Mesodermal cell (in vitro differentiated cells): ENCODE measurements at regions not wholly inside any gene's neighbourhood (a gene's known extent, or its start where the extent isn't known, plus 50 kb on each side); places are given as distances from the start of the nearest gene placed in this dataset.
"Not testable (repeated sequence)": the region's sequence is repeated elsewhere in the genome, so short reads cannot be mapped to it uniquely, and the experiment has no call there.

Experiments used
- H3K27ac ChIP-seq: 2 replicates; pipeline ENCODE4 v1.7.0; 2013; ENCODE audit warnings: mild to moderate bottlenecking, low read depth, low read length, moderate library complexity; ENCODE audit not compliant: severe bottlenecking
- H3K36me3 ChIP-seq: 2 replicates; pipeline ENCODE4 v1.7.1; 2013; ENCODE audit warnings: mild to moderate bottlenecking, low read length, moderate library complexity; ENCODE audit not compliant: control insufficient read depth, insufficient read depth
- H3K4me1 ChIP-seq: one replicate; pipeline ENCODE4 v1.7.1; 2013; ENCODE audit warnings: mild to moderate bottlenecking, low read length; ENCODE audit not compliant: insufficient read depth, control insufficient read depth, poor library complexity, severe bottlenecking
- H3K4me3 ChIP-seq: 2 replicates; pipeline ENCODE4 v1.7.0; 2013; ENCODE audit warnings: low read length, control low read depth, mild to moderate bottlenecking; ENCODE audit not compliant: insufficient read depth, poor library complexity, severe bottlenecking; ENCODE audit errors: extremely low read depth
- H3K9me3 ChIP-seq: 2 replicates; pipeline ENCODE4 v1.7.1; 2013; ENCODE audit warnings: mild to moderate bottlenecking, low read length, moderate library complexity; ENCODE audit not compliant: control insufficient read depth
- WGBS, 2 experiments: methylation state at CpG; one replicate each; pipeline ENCODE4 v1.1.5; 2013; ENCODE audit warnings: missing lambda C conversion rate in 2 of 2; ENCODE audit not compliant: insufficient coverage in 2 of 2; 5-methylcytosine and 5-hydroxymethylcytosine counted together

DNA sequence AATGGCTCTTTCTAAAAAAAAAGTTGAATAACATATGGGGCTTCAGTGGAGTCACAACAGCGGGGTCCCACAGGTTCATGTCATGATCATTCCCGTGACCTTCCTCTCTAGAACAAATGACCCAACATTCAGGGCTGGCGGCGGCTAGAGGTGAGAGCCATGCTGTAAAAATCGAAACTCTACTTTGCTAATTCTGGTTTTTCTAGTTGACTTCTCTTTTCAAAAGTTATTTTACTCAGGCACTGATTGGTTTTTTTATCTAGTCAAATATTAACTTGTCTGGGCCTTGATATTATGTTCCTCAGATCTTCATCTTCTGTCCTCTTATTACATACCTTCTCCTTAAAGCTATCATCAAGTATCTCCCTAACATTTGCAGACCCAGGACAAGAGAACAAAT is 402.9 kb upstream of the SOX5 start:
- H3K36me3 ChIP-seq = no peaks in the 10 kb centered on the region
- H3K9me3 ChIP-seq = no peaks in the 10 kb centered on the region
- WGBS, 2 experiments = 86 to 92% methylated on average over 4 to 5 of the region's 5 CpGs
- no peak overlapping the region for H3K27ac ChIP-seq
- no peak overlapping the region for H3K4me3 ChIP-seq
- no peaks in the 10 kb centered on the region for H3K4me1 ChIP-seq

DNA sequence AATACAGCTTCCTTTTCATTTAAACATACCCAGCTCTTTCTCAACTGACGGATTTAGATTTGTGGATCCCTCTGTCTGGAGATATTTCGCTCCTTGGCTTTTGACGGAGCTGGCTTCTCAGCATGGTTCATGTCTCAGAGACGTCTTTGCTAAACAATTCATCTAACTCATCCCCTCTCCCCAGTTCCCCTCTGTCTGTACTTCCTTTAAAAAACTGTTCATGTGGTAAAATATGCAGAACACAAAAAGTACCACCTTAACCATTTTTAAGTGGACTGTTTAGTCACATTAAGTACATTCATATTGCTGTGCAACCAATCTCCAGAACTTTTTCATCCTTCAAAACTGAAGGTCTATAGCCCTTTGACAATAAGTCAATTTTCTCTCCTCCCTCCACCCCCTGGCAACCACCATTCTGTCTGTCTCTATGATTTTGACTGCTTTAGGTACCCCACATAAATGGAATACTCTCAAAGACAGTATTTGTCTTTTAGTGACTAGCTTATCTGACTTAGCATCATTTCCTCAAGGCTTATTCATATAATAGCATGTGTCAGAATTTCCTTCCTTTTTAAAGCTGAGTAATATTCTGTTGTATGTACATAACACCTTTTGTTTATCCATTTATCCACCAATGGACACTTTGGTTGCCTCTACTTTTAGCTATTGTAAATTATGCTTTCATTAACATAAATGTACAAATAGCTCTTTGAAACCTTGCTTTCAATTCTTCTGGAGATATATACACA is 399.8 kb upstream of the SOX5 start:
- Histone ChIP-seq H3K36me3 (no peaks in the 10 kb centered on the region), H3K9me3 (no peaks in the 10 kb centered on the region), H3K4me1 (no peaks in the 10 kb centered on the region), H3K27ac (no peak overlapping the region), H3K4me3 (no peak overlapping the region)
- 98 to 100% methylated on average over 1 to 4 of the region's 4 CpGs for WGBS, 2 experiments

DNA sequence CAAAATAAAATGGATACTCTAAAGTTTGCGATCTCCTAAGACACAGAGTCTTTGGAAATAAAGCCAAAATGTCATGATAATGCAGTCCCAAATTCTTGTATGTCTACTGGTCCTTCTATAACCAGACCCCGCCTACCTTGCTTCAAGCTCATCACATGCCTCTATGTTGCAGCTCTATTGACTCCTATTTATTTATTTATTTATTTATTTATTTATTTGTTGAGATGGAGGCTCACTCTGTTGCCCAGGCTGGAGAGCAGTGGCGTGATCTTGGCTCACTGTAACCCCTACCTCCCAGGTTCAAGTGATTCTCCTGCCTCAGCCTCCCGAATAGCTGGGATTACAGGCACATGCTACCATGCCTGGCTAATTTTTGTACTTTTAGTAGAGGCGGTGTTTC is 398.7 kb upstream of the SOX5 start:
- 93 to 95% methylated on average over 3 to 4 of the region's 5 CpGs for WGBS, 2 experiments
- not testable (repeated sequence) for H3K4me1 ChIP-seq, H3K36me3 ChIP-seq

DNA sequence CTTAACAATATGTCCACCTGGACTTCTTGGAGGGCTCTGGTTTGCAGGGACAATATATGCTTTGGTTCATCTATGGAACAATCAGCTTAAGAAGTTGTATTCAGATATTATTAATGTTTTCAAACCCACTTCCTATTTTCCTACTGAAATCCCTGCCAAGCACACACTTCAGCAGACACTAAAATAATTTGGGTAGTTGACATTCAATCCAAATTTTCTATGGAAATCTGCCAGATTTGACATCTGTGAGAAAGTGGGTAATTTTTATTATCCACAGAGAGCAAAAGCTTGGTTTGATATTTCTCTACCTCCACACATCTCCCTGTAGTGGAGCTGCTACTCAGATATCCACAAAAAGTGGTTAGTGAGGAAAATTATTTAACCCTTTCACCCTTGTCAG is 378.8 kb upstream of the SOX5 start:
- H3K36me3 ChIP-seq = no peaks in the 10 kb centered on the region
- no peaks in the 10 kb centered on the region for H3K4me1 ChIP-seq
- no peak overlapping the region for H3K4me3 ChIP-seq
- H3K27ac ChIP-seq = no peak overlapping the region
- H3K9me3 ChIP-seq = no peaks in the 10 kb centered on the region

More for the DNA sequence above, 398.7 kb upstream of the SOX5 start:
- H3K27ac ChIP-seq, H3K9me3 ChIP-seq, H3K4me3 ChIP-seq: not testable (repeated sequence)

DNA sequence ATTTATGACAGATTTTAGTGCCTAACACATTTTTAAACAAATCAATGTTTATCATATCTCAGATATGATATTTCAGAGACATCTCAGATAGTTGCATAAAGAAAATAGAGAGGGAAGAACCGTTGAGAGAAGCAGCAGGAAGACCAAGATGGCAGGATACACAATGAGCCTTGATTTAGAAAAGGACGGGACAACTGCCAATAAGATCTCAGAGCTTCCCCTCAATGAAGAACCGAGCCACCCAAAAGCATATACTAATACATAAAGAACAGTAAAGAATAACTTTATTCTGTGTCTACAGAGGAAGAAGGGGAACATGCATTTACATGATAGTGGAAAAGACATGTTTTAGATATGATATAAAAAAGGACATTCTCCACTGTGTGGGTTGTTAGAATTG is 375.9 kb upstream of the SOX5 start:
- WGBS, 2 experiments = 71% methylated on average over 1 of the region's 3 CpGs; no CpG with 5 or more reads in 1 of the 2 experiments
- no peak overlapping the region for H3K4me3 ChIP-seq
- H3K36me3 ChIP-seq = no peaks in the 10 kb centered on the region
- H3K27ac ChIP-seq = no peak overlapping the region
- H3K4me1 ChIP-seq = no peaks in the 10 kb centered on the region
- no peaks in the 10 kb centered on the region for H3K9me3 ChIP-seq

DNA sequence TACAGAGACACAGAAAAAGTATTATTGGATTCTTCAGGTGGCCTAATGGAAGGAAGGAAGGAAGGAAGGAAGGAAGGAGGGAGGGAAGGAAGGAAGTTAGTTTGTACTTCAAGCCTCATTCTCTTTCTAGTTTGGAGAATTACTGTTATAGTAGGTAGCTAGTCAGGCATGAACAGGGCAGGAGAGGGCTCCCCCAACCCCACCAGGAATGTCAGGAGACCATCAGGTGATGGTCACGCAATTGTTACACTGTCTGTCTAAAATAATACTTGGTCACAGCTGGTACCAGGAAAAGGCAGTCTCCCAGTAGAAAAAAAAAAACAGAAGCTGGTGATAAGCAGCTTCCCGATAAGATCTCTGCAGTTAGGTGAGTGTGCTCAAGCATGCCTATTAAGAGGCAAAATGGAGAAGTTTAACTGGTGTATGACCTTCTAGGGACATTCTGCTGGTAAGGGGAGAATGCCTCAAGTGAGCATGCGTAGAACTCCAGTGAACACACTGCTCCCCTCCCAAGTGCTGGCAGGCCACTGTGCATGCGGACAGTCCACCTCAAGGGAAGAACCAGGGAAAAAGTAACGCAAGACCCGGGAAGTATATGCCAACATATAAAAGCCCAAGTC is 358.4 kb upstream of the SOX5 start:
- 93 to 100% methylated on average over 2 to 4 of the region's 6 CpGs for WGBS, 2 experiments
- Histone ChIP-seq H3K36me3 (no peaks in the 10 kb centered on the region), H3K27ac (no peak overlapping the region), H3K9me3 (no peaks in the 10 kb centered on the region), H3K4me1 (no peaks in the 10 kb centered on the region), H3K4me3 (no peak overlapping the region)

DNA sequence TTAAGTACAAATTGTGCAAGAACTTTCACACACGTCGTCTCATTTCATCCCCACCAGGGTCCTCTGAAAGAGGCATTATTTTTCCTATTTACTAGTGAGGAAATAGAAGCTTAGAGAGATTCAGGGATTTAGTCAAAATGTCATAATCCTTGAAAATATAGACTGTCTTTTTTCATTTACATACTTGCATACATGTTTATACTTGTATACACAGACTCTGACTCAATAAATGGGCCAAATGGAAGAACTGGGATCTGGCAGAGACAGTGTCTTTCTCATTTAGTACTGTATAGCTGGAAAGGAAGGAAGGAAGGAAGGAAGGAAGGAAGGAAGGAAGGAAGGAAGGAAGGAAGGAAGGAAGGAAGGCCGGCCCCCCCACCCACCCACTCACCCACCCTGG is 357.7 kb upstream of the SOX5 start:
- H3K4me1 ChIP-seq = no peaks in the 10 kb centered on the region
- H3K9me3 ChIP-seq = no peaks in the 10 kb centered on the region
- WGBS, 2 experiments = no CpG with 5 or more reads among the region's 3 CpGs

DNA sequence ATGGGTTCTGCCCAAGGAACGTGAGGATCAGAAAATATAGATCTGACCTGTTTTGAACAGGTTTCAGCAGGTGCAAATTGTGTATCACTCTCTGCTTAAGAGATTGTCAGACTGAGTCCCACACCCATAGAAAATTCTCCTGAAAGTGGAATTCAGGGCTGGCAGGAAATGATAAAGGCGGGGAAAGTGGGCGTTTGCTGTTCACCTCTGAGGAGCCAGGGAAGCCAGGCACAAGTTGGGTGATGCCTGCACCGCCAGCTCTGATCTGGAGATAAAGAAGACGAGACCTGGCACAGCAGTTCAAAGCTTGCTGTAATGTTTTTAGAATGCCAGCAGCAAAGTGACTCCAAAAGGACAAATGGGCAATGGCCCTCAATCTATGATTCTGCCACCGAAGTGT is 356.5 kb upstream of the SOX5 start:
- no peaks in the 10 kb centered on the region for H3K4me1 ChIP-seq
- H3K9me3 ChIP-seq = no peaks in the 10 kb centered on the region
- H3K36me3 ChIP-seq = no peaks in the 10 kb centered on the region
- no peak overlapping the region for H3K27ac ChIP-seq
- no peak overlapping the region for H3K4me3 ChIP-seq
- WGBS, 2 experiments = 79 to 97% methylated on average over 5 of the region's 6 CpGs

More for the DNA sequence above, 357.7 kb upstream of the SOX5 start:
- no peaks in the 10 kb centered on the region for H3K36me3 ChIP-seq
- no peak overlapping the region for H3K4me3 ChIP-seq
- no peak overlapping the region for H3K27ac ChIP-seq

DNA sequence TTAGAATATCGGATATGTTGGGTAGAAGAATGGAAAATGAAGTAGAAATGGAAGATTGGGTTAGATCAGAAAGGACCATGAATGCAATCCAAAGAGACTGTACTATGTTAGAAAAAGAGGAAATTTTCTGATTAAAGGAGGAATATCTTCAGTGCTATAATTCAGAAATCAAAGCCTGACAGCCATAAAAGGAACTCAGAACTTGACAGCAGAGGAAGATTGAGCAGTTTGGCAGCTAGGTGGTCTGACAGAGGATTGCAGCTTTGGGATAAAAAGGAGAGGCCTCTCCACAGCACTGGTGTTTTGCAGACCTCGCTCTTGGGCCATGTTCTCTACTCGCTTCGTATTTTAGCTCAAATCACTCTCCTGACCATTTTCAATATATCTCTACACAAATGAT is 354.8 kb upstream of the SOX5 start:
- WGBS, 2 experiments = 95 to 100% methylated on average over 3 to 4 of the region's 4 CpGs
- H3K4me1 ChIP-seq = no peaks in the 10 kb centered on the region
- no peak overlapping the region for H3K27ac ChIP-seq
- H3K4me3 ChIP-seq = no peak overlapping the region
- H3K9me3 ChIP-seq = no peaks in the 10 kb centered on the region
- H3K36me3 ChIP-seq = no peaks in the 10 kb centered on the region

DNA sequence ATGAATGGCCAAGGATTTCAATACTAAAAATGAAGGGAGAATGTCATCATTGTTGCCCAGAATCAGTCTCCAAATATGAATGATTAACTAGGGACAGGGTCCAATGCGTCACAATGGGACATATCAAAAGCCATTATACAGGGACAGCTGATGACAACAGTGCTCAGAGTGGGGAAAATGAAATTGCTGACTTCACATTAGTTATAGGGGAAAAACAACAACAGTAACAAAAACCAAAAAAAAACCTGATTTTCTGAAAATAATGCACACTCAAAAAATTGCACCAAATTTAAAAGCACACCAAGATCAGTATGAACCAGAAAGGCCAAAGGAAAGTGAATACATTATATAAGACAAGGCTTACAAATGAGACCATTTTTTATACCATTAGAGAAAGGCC is 353.2 kb upstream of the SOX5 start:
- WGBS, 2 experiments = 100% methylated on average over 1 of the region's 1 CpG; no CpG with 5 or more reads in 1 of the 2 experiments
- H3K4me3 ChIP-seq = no peak overlapping the region
- no peaks in the 10 kb centered on the region for H3K9me3 ChIP-seq
- H3K27ac ChIP-seq = no peak overlapping the region
- H3K4me1 ChIP-seq = peaks cover 2% of the 10 kb centered on the region
- no peaks in the 10 kb centered on the region for H3K36me3 ChIP-seq

DNA sequence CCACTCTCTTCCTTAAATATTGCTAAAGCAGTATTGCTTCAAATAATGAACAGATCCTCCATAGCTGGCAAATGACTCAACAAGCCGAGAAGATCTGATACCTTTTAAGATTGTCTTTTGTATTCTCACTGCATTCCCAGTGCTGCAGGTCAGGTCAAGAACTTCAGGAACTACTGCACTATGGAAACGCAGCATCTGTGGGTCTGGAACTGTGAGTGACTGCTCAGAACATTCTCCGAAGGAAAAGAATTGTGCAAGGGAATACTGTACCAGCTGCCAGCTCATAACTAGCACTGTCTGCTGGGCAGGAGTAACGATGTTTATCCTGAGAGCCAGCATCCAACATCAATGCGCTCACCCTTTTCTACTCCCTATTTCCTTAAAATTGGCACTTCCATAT is 348.0 kb upstream of the SOX5 start:
- H3K9me3 ChIP-seq = no peaks in the 10 kb centered on the region
- 88 to 94% methylated on average over 3 of the region's 5 CpGs for WGBS, 2 experiments
- no peak overlapping the region for H3K4me3 ChIP-seq

More for the DNA sequence above, 348.0 kb upstream of the SOX5 start:
- Histone ChIP-seq H3K4me1 (peaks cover 8% of the 10 kb centered on the region), H3K36me3 (no peaks in the 10 kb centered on the region), H3K27ac (no peak overlapping the region)
